HG03066 (cell line): ENCODE measurements at regions not wholly inside any gene's neighbourhood (a gene's known extent, or its start where the extent isn't known, plus 50 kb on each side); places are given as distances from the start of the nearest gene placed in this dataset.
A peak's percentile ranks its signal among the peaks of the same experiment; 100 is the strongest.

ENCODE experiments used
- ATAC-seq: cut with Tn5 transposase; IDR thresholded peaks from one replicate; pipeline ENCODE4 v1.9.1; 2021; ENCODE audit warnings: low read depth; ENCODE audit not compliant: unreplicated experiment

DNA sequence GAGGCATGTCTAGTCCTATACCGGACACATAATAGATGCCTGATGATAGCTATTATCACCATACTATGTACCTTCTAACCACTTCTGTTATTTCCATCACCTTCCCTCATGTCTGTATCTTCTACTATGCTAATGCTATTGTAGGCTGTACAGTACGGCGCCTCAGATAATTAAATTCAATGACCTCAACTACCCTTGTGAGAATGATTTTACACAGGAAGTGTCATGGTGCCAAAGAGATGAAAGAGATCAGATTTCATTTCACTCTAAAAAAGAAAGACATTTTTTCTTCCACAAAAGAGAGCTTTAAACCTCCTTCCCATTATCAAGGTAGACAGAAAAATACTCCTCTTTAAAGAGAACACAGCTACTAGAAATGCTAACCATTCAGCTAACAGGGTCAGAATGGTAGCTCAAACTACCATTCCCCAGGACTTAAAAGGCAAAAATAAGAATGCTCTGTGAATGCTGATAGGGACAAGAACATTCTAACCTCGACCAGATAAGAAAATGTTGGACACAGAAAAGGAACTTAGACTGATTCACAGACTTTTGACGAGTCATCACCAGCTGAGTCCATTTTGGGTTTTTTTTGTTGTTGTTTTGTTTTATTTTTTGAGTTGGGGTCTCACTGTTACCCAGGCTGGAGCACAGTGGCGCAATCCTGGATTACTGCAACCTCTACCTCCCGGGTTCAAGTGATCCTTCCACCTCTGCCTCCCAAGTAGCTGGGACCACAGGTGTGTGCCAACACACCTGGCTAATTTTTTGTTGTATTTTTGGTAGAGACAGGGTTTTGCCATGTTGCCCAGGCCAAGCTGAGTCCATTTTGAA lies 99.2 kb upstream of the RAPGEF2 start:
- ATAC-seq, result no peak

DNA sequence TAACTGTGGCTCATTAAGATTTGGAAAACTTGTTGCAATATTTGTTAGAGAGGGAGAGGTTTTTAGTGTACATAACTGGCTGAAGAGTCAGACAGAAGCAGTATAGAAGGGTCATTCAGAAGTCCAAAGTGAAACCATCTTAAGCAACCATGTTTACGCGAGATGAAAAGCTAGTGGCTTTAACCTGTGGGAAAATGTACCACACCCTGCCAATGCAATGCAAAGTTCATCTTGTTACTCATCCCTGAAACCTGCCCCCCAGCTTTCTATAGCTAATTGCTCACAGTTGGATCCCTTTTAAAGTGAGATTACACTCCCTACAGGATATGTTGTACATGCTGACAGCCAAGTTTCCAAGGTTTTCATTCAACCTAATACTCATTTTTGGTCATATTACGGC lies 96.7 kb upstream of the RAPGEF2 start:
- no peak for ATAC-seq

DNA sequence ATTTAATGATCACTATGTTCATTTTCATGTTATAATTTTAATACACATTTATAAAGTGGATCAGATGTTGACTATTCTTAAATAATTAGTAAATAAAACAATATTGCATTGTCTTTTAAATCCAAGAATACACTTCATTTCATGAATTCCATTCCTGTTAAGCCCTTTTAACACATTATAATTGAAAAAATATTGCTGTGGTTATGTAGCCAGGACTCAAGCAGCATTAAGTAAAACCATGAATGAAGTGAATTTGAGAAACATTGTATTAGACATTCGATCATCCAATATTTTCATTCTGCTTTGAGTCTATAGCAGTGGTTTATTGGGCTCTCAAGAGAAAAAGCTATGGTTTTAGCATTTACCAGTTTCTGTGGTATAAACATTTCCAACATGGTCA lies 94.2 kb upstream of the RAPGEF2 start:
- no peak for ATAC-seq

DNA sequence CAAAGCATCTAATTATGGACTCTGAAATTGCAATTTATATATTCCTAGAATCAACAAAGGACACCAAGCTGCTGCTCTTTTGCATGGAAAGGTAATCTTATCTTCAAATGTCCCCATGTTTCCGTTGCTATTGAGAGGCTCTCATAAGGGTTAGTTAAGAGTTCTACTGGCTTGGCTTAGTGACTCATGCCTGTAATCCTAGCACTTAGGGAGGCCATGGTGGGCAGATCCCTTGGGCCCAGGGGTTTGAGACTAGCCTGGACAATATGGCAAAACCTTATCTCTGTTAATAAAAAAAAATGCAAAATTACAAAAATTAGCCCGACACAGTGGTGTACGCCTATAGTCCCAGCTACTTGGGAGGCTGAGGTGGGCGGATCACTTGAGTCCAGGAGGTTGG lies 93.4 kb upstream of the RAPGEF2 start:
- no peak for ATAC-seq

DNA sequence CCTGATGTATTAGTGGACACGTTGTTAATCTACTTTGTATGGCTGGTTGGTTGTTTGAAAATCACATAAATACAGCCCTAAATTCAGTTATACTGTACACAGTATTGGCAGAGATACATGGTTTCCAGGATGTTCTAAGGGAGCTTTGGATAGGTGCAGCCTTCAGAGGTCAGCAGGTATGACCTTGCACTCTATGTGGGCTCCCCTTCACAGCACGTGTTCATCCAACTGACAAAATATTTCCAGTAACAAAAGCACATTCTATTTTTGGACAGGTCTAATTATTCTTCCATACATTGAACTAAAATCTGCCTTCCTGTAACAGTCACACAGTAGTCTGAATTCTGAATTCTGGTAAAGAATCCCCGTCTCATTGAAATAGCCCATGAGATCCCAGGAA lies 92.8 kb upstream of the RAPGEF2 start:
- ATAC-seq, result no peak

DNA sequence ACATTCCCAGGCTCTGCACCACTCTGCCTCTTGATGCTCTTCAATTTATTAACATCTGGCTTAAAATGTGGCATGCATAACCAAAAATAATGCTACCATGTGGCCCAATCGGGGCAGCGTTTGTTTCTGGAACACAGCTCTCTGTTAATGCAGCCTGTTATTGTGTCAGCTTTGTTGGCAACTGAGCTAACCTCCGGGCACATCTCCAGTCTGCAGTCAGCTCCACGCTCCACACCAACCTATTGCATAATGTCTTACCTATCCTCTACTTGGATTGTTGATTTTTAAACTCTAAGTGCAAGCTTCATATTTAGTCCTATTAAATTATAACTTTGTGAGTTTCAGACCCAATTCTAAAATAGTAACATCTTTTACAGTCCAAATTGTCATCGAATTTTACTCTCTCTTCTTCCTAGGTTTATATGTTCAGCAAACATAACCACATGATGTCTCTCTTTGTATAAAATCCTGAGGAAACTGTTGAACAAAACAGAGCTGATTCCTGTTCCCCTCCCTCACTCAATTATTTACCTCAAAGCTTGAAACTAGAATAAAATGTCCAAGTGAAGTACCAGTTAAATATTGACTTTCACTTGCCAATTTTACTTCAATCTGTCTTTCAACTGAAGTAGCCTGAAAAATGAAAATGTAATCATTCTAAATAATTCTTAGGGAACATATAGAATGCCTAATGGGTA lies 92.2 kb upstream of the RAPGEF2 start:
- no peak for ATAC-seq

DNA sequence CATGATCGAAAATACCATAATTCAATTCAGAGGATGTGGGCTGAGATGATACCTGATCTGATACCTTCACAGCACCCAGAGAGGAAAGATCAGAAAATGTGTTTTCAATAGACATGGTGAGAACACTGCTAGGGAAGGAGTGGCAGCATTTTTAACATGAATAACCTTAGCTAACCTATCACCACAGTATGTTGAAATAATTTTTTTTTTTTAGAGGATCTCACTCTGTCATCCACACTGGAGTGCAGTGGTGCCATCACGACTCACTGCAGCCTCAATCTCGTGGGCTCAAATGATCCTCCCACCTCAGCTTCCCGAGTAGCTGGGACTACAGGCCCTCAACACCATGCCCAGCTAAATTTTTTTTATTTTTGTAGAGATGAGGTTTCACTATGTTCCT lies 90.5 kb upstream of the RAPGEF2 start:
- ATAC-seq, result no peak

DNA sequence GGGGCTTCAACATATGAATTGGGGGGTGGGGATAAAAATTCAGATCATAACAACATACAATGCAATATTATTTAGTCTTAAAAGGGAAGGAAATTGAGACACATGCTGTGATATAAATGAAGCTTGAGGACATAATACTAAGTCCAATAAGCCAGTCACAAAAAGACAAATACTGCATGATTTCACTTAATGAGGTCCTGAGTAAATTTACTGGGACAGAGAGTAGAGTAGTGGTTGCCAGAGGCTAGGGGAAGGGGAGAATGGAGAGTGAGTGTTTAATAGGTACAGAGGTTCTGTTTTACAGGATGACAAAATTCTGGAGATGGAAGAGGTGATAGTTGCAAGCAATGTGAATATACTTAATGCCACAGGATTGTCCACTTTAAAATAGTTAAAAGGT lies 89.2 kb upstream of the RAPGEF2 start:
- no peak for ATAC-seq

DNA sequence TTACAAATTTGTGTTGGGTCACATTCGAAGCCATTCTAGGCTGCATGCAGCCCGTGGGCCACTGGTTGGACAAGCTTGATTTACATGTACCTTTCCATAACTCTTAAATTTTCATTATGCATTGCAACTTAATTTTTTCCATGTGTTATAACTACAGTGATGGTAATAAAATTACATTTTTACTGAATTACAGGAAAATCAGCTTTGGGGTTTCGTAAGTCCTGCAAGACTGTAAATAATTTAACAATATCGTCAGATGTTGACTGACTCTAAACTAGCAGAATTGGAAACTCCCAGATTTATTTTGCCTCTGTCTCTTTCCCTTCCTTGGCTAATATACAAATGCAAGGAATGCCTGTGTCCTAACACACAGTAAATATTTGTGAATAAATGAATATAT lies 88.0 kb upstream of the RAPGEF2 start:
- ATAC-seq, result no peak

DNA sequence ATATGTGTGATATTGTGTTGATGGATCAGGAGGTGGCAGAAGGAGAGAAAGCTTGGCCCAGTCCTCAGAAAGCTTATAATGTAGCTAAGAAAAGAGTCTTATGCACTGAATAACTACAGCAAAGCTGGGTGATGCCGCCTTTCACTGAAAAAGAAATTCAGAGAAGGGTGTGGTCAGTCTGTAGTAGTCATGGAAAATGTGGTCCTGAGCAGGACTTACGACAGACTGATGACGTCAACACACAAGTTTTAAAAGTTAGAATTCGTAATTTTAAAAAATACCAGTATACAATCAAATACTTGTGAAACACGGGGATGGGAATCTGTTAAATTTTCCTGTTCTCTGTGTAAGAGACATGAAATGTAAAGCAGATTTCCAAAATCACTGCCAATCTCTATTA lies 87.0 kb upstream of the RAPGEF2 start:
- no peak for ATAC-seq

DNA sequence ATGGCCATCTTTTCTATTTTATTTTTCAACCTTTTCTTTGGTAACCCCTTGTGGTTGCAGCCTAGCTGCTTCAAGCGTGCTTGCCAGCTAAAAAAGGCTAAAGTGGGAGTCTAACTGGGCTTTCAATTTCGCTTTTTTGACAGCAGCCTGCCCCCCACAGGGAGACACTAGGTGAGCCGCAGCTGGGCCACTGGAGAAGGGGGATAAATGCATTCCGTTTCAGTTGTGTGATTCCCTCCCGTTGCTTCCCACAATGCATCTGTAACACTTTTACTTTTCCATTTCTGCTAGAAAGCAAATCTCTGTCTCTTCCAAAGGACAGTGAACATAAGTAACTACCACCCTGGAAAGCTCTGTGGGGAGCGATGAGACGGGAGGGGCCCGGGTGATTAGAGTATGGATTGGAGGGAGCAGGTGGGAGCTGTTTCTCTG lies 86.3 kb upstream of the RAPGEF2 start:
- peak; percentile 50 for ATAC-seq

DNA sequence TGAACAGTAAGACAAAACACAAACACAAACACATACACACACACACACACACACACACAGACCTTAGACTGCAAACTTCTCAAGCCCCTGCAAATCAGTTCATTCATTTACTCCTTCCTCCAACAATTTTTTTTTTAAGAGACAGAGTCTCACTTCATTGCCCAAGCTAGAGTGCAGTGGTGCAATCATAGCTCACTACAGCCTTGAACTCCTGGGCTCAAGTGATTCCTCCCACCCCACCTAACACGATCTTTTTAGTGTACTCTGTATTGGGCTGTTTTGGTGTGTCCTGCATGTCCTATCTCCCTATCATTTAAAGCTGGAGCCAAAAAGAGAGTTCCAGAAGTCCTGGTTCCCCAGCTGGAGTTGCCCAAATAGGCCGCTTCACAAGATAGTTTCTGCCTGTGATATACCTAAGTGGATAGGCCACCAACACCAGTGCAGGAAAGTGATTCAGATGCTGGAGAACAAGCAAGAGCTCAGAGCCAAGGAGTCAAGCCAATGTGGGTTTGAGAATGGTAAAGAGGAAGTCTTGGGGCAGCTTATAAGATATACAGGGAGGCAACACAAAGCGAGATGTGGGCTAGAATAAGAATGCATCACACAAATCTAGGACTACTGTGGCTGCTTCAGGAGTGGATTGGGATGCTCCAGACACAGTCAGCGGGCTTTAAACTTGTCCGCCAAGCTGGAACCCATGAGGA lies 85.4 kb upstream of the RAPGEF2 start:
- ATAC-seq, result peak; percentile 41

DNA sequence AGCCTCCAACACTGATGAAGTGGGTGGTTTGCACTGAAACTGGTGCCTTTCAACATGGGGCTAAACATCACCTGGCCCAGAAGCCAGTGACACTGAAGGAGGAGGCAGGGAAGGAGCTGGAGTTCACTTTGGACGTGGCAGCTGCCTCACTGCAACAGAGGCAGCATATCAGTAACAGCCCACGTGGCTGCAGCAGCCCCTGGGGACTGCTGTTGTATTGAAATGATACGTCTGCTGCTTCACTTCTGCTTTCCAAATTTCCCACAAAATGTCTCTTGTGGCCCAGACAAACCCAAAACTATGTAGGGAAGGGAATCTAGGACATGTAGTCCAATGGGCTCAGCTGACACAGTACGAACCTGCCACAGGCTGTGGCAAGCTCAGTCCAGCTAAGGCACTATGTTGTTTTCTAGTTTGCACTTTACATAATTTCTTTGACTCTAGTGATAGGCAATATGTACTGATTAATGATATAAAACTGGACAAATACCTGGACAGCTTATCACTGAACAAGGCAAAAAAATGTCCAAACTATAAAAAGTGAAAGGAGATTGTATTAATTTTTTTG lies 84.7 kb upstream of the RAPGEF2 start:
- peak; percentile 85 for ATAC-seq

DNA sequence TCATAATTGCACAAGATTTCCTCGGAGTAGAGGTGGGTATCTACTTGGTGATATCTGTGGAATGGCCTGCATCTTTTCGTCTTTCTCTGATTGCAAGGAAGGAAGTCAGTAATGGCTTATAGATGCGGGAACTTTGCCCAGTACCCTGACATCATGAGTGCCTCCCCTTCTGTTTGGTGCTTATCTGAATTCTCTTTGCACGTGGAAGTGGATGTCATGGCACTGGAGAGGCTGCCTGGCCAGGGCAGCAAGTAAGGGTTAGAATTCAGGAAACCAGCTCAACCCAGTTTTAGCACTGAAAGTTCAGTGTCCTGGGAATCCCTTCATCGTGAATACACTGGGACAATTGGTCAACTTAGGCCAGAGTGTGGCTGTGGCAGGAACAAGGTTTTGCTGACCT lies 83.5 kb upstream of the RAPGEF2 start:
- no peak for ATAC-seq

DNA sequence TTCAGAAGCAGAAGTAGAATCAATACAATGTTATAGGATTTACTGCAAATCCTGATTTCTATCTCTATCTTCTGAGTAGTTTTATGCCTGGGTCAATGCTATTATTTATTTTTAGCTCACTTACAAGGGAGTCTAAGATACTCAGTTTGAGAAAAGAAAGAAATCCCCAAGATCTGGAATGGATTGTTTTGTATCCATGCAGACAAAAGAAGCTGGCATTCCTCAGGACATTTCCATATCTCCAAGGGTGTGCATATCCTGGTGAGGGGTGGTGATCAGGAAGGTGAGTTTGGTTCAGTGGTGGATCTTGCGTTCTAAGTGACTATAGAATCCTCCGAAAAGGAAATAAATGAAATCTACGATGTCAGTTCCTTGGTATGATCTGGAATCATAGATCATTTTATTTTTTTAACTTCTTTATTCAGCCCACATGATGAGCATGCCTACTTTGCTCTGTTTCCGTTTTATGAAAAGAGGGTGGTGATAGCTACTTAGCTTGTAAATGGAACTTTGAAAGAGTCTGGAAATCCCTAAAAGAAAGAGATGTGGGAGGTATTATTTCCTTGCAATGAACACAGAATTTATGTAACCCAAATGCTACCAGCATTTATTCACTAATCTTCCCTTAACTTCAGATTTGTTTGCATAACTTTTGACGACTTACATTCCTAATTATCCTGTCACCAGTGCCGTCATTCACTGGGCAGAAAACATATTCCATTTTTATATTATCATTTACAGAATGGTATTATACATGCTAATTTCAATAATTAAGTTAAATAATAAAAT lies 81.1 kb upstream of the RAPGEF2 start:
- ATAC-seq, result no peak

DNA sequence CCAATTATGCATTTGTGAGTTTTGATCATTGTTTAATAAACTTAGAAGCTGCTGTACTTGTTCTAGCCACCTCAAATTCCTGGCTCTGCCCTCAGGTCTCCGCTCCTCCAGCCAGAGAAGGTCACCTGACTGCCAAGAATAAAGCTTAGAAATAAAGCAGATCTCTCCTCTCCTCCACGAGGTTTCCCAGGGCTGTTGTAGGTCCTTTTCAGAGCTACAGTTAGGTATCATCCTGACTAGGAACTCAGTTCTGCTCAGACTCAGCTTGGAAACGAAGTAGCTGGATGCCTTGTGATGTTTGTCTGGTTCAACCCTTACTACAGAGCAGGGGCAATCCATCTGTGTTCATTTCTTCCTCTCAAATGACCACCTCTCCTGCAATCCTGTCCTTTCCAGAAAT lies 79.1 kb upstream of the RAPGEF2 start:
- no peak for ATAC-seq

DNA sequence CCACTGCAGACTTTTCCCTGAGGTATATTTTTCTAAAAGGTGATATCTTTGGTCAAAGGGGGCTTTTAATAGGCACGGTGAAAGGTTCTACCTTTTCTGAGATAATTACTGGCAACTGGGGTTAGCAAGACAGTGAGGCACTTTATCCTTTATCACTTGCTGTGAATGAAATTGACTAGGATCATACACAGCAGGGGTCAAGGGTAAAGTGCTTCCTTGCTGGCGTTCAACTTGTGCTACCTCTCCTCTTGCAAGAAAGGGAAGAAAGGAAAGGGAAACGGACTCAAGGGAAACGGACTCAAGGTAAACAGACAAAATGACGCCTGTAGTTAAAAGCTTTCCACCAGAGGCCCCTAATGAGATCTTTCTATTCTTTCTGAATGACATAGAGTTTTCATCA lies 78.6 kb upstream of the RAPGEF2 start:
- no peak for ATAC-seq

DNA sequence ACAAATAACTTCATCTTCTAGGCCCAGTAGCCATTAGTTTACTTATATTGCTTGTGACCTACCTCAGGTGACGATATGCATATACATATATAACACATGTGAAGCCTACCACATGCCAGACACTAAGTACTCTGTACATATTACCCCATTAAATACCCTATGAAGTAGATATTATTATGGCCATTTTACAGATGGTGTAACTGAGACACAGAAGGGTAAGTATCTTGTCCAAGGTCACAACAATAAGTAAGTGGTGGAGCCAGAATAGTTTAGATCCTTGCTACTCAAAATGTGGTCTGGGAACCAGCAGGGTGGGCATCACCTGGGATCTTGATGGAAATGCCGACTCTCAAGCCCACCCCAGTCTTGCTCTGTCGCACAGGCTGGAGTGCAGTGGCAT lies 78.1 kb upstream of the RAPGEF2 start:
- no peak for ATAC-seq

DNA sequence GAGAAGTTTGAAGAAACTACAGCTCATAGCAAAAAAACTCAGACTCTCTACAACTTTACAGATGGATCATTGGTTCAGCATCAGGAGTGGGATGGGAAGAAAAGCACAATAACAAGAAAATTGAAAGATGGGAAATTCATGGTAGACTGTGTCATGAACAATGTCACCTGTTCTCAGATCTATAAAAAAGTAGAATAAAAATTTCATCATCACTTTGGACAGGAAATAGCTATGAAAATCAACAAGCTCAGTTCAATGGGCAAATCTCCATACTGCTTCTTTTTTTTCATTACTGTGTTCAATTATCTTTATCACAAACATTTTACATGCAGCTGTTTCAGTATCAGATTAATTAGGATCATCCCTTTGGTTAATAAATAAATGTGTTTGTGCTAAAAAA lies 76.5 kb upstream of the RAPGEF2 start:
- ATAC-seq, result no peak

DNA sequence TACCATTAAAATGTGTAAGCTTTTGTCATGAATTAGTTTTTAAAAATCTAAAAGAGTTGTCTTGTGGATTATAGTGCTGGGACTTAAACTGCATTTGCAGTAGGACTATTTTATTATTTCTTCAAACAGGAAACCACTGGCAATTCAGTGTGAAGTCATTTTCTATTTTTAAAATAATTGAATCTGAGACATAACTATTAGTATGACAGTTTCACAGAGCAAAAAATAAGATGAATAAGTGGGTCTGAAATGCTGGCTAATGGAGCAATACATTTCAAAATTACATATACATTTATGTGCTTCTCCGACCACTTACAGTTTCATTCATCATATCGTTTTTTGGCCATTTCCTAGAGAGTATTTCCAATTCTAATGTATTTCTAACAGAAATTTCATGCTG lies 75.3 kb upstream of the RAPGEF2 start:
- ATAC-seq, result no peak

DNA sequence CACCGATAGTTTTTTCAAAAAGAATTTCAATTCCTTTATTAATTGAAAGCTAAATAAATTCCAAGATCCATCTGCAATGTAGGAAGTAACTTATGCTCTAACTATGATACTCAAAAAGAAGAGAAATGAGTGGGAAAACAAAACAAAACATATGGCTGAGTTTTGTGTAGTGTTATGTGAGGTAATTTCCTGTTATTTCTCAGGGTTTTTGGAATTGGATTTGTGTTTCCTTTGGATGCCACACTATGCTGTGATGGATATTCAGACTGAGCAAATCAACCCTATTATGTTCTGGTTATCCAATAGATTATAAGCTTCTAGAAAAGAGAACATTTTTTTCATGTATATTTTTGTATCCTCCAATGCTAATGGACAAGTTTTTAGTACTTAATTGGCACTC lies 73.4 kb upstream of the RAPGEF2 start:
- no peak for ATAC-seq
